ENCODE measurements at regions not wholly inside any gene's neighbourhood (a gene's known extent, or its start where the extent isn't known, plus 50 kb on each side); places are given as distances from the start of the nearest gene placed in this dataset.

- DNase-seq, result no peak
These were observed 251.1 kb upstream of the HTR2C start for GRCh38 chrX:114332766-114333165.

GRCh38 chrX:114334473-114334982, 249.4 kb upstream of the HTR2C start:
- DNase-seq, result no peak

GRCh38 chrX:114338870-114339269, 245.0 kb upstream of the HTR2C start:
- DNase-seq, result no peak

- DNase-seq, result peak; percentile 11 to 23
These were observed 239.0 kb upstream of the HTR2C start for GRCh38 chrX:114344756-114345349.

- no peak for DNase-seq
These were observed 222.7 kb upstream of the HTR2C start for GRCh38 chrX:114361076-114361725.

GRCh38 chrX:114363346-114363745, 220.5 kb upstream of the HTR2C start:
- no peak for DNase-seq

- no peak for DNase-seq
These were observed 218.6 kb upstream of the HTR2C start for GRCh38 chrX:114365065-114365834.

GRCh38 chrX:114372937-114373336, 210.9 kb upstream of the HTR2C start:
- DNase-seq, result no peak

- no peak for DNase-seq
These were observed 193.6 kb upstream of the HTR2C start for GRCh38 chrX:114390251-114390796.

Data from inflammatory macrophage treated with lipopolysaccharide for 1 hour (primary cell).